ENCODE measurements at regions not wholly inside any gene's neighbourhood (a gene's known extent, or its start where the extent isn't known, plus 50 kb on each side); places are given as distances from the start of the nearest gene placed in this dataset.
"Not testable (repeated sequence)": the region's sequence is repeated elsewhere in the genome, so short reads cannot be mapped to it uniquely, and the experiment has no call there.

GRCh38 chr13:112145551-112146360 lies 78.8 kb downstream of the SOX1 start:
- DNase-seq (ENCODE audit: low read depth), result no peak

- DNase-seq (ENCODE audit: low read depth), result no peak
Observed at GRCh38 chr13:112150352-112150751, 83.4 kb downstream of the SOX1 start.

- DNase-seq (ENCODE audit: low read depth), result no peak
Observed at GRCh38 chr13:112152846-112153245, 85.9 kb downstream of the SOX1 start.

DNA sequence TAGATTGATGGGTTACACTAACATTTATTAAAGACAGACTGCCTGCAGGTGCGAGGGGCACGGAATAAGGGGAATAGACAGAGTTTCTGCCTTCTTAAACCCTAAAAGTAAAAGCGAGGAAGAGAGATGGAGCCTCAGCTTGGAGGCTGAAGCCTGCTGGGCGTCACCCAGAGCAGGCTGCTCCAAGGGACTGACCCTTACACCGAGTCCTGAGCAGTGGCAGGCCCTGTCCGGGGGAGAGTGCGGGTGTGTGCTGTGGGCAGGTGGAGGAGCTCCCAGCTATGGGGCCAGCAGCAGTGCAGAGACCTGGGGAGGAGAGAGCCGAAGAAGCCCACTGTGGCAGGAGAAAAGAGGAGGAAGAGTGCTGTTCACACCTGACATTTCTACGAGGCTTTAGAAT lies 86.4 kb downstream of the SOX1 start:
- DNase-seq (ENCODE audit: low read depth), result no peak

DNA sequence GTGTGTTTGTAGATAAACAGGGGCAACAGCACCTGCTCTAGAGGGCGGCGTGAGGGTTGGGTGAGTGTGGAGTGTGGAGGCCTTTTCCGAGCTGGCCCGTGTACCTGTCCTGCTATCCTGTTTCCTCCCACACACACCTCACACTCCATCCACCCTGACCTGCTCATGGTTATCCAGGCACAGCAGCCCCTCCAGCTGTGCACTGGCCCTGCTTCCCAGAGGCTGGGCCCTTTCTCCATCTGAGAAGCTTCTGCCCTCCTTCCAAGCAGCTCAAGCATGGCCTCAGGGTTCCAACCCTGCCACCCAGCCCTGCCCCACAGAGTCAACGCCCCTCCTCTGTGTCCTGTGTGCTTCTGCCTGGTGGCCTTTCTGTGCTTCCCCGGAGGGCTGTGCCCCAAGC lies 86.9 kb downstream of the SOX1 start:
- no peak for DNase-seq (ENCODE audit: low read depth)

DNA sequence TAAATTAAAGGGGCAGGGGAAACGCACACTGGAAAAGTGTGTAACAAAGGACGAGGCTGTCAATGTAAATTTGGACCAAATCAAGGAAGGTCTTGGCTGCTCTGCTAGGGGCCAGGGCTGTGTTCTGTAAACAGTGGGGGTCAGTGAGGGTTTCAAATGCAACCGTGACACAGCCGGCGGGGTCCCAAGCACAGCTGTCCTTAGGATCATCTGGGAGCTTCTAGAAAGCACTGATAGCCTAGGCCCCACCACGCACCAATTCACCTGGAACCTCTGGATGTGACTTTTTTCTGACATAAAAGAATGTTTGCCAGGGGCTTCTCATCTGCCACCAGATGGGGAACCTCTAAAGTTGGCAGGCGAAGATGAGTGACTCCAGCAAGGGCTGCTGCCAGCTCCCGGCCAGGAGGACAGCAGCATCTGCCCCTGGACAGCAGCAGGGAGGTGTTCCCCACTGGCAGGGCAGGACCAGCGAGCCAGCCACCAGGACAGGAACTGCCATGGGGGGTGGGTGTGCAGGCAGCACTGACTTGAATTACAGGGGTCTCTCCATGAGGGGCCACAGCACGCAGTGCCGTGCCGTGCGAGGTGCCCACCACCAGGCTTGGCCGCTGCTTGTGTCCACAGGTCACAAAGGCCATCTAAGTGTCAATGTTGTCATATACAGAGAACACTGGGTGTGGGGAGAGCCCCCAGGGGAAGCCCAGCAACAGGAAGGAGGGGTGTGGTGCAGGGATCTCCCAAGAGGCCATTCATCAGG lies 87.5 kb downstream of the SOX1 start:
- no peak for DNase-seq (ENCODE audit: low read depth)

DNA sequence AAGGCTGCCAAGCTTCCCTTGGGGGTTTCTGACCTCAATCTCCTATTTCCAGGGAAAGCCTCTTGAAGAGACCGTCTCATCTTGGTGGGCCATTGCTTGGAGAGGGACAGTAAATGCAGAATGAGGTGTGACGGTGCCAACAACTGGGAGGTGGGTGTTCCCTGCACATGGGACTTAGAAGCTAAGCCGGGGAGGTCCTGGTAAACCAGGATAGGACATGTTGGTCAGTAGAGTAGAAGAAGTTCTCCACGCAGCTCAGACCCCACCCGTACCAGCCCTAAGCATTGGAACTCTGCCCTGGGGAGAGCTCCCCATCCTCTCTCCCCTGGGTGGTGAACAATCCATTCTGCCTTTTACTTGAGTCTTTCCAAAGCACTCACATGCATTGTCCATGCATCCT lies 92.0 kb downstream of the SOX1 start:
- no peak for DNase-seq (ENCODE audit: low read depth)

DNA sequence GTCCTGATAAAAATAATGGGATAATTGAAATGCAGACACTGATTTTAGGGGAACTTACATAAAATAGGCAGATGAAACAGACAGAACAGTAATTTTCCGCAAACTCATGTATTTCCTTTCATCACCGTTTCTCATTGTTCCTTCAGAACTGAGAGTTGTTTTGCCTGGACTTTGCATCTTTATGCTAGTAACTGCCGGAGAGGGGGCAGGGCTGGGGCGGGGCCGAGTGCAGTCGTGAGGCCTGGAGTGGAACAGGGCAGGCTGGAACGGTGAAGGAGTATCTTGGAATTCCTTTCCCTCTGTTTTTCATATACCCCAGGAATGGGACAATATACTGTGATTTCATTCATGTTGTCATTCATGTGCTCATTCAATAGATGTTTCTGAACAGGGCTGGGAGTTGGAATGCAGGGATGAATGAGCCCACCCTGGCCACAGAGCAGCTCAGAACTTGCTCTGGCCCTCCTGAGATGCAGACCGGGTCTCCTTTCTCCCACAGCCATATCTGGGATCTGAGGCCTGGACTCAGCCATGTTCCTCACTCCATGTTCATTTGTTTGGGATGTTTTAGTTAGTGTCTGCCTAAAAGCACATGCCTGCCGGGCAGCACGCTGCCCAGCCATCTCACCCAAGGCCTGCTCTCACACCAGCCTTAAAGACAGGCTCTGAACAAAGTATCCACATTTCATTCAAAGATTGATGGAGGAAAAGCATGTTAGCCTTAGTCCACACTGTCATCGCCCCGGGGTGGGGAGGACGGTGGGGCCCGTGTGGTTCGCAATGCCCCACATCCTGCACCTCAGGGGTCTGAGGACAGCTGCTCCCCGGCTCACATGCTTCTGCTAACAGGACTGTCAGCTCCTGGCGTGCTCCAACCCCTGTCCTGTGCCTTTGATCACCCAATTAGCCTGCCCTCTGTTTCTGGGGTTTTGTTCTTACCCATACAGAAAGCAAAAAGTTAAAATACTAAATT lies 92.9 kb downstream of the SOX1 start:
- no peak for DNase-seq (ENCODE audit: low read depth)

- DNase-seq (ENCODE audit: low read depth), result no peak
Observed at GRCh38 chr13:112160558-112160957, 93.6 kb downstream of the SOX1 start.

DNA sequence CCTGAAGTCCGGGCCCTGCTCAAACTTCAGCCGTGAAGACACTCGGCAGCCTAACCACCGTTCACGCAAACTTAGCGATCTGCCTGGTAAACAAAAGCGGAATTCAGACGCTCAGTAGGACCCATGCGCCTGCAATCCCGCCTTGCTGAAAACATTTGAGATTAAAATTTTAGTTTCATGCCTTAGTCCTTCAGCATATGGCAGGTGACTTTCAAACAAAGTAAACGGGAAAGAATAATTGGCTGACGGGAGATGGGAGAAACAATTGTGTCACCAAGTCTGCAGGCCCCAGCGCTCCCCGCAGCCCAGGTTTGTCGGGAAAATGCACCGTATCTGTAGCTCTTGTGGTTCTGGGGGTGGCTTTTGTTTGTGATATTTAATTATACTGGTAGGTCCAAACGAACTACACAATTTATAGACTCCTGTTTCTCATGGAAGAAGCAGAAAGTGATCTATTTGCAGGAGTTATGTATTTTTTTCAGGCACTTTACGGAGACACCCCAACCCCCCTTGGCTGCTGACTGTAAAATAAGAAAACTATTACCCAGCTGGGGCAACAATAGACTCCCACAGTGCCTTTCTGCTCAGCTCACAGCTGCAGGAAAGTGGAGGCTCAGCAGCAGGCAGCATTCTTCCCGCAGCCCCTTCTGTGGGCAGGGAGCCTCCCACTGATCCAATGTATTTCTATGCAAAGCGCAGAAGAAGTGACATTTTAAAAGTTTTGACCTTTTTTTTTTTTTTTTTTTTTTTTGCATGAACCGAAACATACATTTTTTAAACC lies 94.8 kb downstream of the SOX1 start:
- no peak for DNase-seq (ENCODE audit: low read depth)

DNA sequence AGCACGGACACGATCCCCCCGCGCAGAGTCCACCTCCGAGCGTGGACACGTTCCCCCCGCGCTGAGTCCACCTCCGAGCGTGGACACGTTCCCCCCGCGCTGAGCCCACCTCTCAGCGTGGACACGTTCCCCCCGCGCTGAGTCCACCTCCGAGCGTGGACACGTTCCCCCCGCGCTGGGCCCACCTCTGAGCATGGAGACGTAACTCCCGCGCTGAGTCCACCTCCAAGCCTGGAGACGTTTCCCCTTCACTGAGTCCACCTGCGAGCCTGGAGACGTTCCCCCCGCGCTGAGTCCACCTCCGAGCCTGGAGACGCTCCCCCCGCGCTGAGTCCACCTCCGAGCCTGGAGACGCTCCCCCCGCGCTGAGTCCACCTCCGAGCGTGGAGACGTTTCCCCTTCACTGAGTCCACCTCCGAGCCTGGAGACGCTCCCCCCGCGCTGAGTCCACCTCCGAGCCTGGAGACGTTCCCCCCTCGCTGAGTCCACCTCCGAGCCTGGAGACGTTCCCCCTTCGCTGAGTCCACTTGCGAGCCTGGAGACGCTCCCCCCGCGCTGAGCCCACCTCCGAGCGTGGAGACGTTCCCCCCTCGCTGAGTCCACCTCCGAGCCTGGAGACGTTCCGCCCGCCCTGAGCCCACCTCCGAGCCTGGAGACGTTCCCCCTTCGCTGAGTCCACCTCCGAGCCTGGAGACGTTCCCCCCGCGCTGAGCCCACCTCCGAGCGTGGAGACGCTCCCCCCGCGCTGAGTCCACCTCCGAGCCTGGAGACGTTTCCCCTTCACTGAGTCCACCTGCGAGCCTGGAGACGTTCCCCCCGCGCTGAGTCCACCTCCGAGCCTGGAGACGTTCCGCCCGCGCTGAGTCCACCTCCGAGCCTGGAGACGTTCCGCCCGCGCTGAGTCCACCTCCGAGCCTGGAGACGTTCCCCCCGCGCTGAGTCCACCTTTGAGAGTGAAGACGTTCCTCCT lies 97.0 kb downstream of the SOX1 start:
- not testable (repeated sequence) for DNase-seq (ENCODE audit: low read depth)

DNA sequence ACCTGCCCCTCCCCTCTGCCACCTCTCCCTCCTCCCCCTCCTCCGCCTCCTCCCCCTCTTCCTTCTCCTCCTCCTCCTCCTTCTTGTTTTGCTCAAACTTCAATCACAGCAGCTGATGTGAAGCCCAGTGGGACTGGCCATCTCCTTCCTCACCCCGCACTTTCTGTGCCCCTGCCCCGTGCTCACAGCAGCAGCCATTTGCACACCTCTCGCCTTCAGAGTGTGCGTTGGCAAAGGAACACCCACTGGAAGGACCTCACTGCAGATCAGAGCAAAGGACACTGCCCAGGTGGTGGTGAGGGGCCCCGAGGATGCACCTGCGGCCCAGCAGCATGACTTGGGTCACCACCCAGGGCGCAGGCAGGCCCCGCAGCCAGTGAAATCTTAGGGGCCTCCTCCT lies 98.8 kb downstream of the SOX1 start:
- no peak for DNase-seq (ENCODE audit: low read depth)

DNA sequence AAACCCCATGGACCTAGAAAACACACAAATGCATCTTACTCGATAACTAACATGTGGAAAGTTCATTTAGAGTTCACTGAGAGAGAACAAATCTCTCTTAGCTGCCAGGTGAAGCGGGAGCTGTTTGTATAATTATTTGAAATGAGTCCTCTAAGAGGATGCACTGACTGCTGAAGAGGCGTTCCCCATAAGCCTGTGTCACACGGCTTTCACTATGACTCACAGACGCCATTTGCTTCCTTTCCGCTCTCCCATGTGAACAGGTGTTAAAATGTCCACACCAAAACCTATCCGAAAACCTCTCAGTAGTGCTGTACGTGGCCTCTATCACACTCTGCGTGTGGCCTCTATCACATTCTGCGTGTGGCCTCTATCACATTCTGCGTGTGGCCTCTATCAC lies 101.8 kb downstream of the SOX1 start:
- DNase-seq (ENCODE audit: low read depth), result no peak

DNA sequence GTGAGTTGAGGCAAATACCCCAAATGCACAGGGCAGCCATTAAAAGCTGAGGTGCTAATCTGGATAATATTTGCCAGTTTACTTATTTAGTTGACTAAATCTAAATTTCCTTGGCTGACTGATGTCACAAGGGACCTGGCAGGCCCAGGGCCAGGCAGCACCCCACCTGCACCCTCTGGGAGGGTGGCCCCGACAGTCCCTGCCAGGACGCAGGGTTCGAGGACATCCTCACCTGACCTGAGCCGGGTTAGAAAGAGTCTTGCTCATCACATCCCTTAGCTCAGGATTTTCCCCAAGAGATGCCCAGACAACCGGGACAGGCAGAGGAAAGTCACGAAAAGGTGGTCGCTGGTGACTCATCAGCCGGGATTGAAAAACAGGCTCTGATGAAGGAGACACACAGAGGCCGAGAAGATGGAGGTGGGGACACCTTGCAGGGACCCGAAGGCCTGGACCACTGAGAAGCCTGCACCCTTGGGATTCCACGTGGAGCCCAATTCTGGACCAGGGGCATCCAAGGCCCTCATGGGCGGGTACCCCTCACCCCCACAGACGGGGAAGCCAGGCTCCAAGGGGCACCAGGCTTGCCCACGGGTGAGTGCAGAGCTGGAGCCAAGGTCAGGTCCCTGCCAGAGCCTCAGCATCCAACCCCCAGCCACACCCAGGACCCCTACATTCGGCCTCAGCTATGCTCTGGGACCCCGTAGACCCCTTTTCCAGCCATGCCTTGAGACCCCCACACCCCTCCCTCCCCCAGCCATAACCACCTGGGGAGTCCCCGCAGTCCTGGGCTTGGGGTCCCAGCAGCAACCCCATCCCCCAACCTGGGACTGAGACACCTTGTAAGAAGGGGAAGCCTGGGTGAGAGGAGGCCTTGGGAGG lies 103.2 kb downstream of the SOX1 start:
- DNase-seq (ENCODE audit: low read depth), result no peak

DNA sequence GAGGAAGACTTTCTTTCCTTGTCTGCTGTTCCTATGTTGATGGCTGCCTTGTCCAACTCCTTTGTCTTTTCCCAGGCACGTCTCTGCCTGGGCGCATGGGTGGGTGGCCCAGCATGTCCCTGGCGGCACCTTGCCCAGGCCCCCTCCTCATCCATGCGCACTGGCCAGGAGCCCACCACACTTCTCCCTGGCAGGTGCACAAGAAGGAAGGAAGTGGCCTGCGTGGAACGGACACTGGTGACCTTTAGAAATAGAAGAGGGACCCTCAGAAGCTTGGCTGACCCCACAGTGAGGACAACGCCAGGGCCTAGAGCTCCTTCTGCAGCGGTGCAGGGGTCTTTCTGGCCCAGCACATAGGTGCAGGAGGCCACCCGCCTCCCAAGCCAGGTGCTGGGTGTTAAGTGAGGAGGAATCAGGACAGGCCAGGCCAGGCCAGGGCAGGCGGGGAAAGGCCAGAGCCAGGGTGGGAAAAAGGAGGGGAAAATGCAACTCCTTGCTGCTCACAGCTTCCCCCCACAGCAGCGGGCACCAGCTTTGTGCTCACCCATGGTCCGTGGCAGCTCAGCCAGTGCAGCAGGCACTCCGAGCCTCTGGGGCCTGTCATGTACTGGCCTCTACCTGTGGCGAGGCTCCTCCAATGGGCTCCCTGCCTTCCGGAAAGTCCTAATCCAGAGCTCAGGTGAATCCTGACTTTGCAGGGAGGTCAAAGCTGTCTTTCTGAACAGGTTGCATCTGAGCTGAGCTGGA lies 104.0 kb downstream of the SOX1 start:
- no peak for DNase-seq (ENCODE audit: low read depth)

- no peak for DNase-seq (ENCODE audit: low read depth)
Observed at GRCh38 chr13:112171570-112171965, 104.6 kb downstream of the SOX1 start.

DNA sequence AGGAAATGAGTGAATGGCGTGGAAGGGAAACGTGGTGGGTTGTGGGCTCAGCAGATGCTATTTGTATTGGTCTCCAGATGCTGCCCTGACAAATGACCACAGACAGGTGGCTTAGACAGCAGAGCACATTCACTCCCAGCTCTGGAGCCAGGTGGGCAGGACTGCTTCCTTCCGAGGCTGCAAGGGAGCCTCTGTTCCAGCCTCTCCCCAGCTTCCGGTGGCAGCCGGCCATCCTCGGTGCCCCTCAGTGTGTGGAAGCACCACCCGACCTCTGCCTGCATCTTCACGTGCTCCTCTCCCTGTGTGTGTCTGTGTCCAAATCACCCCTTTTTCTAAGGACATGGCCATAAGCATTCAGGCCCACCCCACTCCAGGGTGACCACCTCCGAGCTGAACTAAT lies 105.1 kb downstream of the SOX1 start:
- DNase-seq (ENCODE audit: low read depth), result no peak

GRCh38 chr13:112172641-112173251 lies 105.8 kb downstream of the SOX1 start:
- DNase-seq (ENCODE audit: low read depth), result peak; percentile 33
